SK-N-SH treated with all-trans-retinoic acid at 6 μM for 48 hours (cell line): ENCODE measurements at regions not wholly inside any gene's neighbourhood (a gene's known extent, or its start where the extent isn't known, plus 50 kb on each side); places are given as distances from the start of the nearest gene placed in this dataset.

Source experiments
- ATAC-seq: fragments of 200-7000 bp; cut with Tn5 transposase; 3 replicates; pipeline ENCODE4 v1.9.1; 2020; ENCODE audit warnings: mild to moderate bottlenecking, moderate library complexity
- BACH2 ChIP-seq: fragments of 250-450 bp; sonication (Bioruptor Pico); IDR thresholded peaks from 2 replicates; pipeline ENCODE4 v1.9.0; 2021; ENCODE audit warnings: mild to moderate bottlenecking, borderline replicate concordance
- CSDC2 ChIP-seq: fragments of 250-450 bp; sonication (Bioruptor Pico); IDR thresholded peaks from 2 replicates; pipeline ENCODE4 v1.5.0; 2020; ENCODE audit warnings: mild to moderate bottlenecking, moderate library complexity
- ESRRG ChIP-seq: fragments of 250-450 bp; sonication (Bioruptor Pico); IDR thresholded peaks from 2 replicates; pipeline ENCODE4 v1.6.1; 2021; ENCODE audit warnings: mild to moderate bottlenecking
- GLIS3 ChIP-seq: fragments of 250-450 bp; sonication (Bioruptor Pico); IDR thresholded peaks from 2 replicates; pipeline ENCODE4 v1.5.0; 2020; ENCODE audit warnings: mild to moderate bottlenecking, moderate library complexity
- ISL1 ChIP-seq: fragments of 250-450 bp; sonication (Bioruptor Pico); IDR thresholded peaks from 2 replicates; pipeline ENCODE4 v2.1.2; 2022; ENCODE audit warnings: mild to moderate bottlenecking, moderate library complexity
- OSR1 ChIP-seq: fragments of 250-450 bp; sonication (Bioruptor Pico); IDR thresholded peaks from 2 replicates; pipeline ENCODE4 v1.8.0; 2022; ENCODE audit warnings: moderate library complexity, mild to moderate bottlenecking, inconsistent platforms
- SNAI2 ChIP-seq: fragments of 250-450 bp; sonication (Bioruptor Pico); IDR thresholded peaks from 2 replicates; pipeline ENCODE4 v1.5.0; 2020; ENCODE audit warnings: mild to moderate bottlenecking, moderate library complexity
- TCF4 ChIP-seq: fragments of 250-450 bp; sonication (Bioruptor Pico); IDR thresholded peaks from 2 replicates; pipeline ENCODE4 v1.8.0; 2021; ENCODE audit warnings: mild to moderate bottlenecking, moderate library complexity, borderline replicate concordance
- TOX ChIP-seq: fragments of 250-450 bp; sonication (Bioruptor Pico); IDR thresholded peaks from 2 replicates; pipeline ENCODE4 v1.8.0; 2021; ENCODE audit warnings: mild to moderate bottlenecking, moderate library complexity, borderline replicate concordance
- ZFP3 ChIP-seq: fragments of 250-450 bp; sonication (Bioruptor Pico); IDR thresholded peaks from 2 replicates; pipeline ENCODE4 v1.5.0; 2020; ENCODE audit warnings: mild to moderate bottlenecking, moderate library complexity
- ZFP30 ChIP-seq: fragments of 450-650 bp; formaldehyde crosslinking; IDR thresholded peaks from 2 replicates; pipeline ENCODE4 v1.5.0; 2022; ENCODE audit warnings: mild to moderate bottlenecking, moderate library complexity
- ZNF70 ChIP-seq: fragments of 450-650 bp; formaldehyde crosslinking; IDR thresholded peaks from 2 replicates; pipeline ENCODE4 v1.5.0; 2020; ENCODE audit warnings: mild to moderate bottlenecking, moderate library complexity
- ZNF8 ChIP-seq: fragments of 450-650 bp; formaldehyde crosslinking; IDR thresholded peaks from 2 replicates; pipeline ENCODE4 v1.5.0; 2020; ENCODE audit warnings: mild to moderate bottlenecking, moderate library complexity
- TF ChIP-seq, protein P1 (sequence below): fragments of 250-450 bp; sonication (Bioruptor Pico); IDR thresholded peaks from 2 replicates; pipeline ENCODE4 v1.5.1; 2021; ENCODE audit warnings: mild to moderate bottlenecking, moderate library complexity
- TF ChIP-seq, protein P2 (sequence below): fragments of 250-450 bp; sonication (Bioruptor Pico); IDR thresholded peaks from 2 replicates; pipeline ENCODE4 v1.5.1; 2020; ENCODE audit warnings: low read depth, mild to moderate bottlenecking, moderate library complexity
- TF ChIP-seq, protein P3 (sequence below): fragments of 250-450 bp; sonication (Bioruptor Pico); IDR thresholded peaks from 2 replicates; pipeline ENCODE4 v1.8.0; 2021; ENCODE audit warnings: low read depth, mild to moderate bottlenecking, moderate library complexity, borderline replicate concordance
- TF ChIP-seq, protein P4 (sequence below): fragments of 250-450 bp; sonication (Bioruptor Pico); IDR thresholded peaks from 2 replicates; pipeline ENCODE4 v1.5.0; 2020; ENCODE audit warnings: mild to moderate bottlenecking, moderate library complexity

DNA sequence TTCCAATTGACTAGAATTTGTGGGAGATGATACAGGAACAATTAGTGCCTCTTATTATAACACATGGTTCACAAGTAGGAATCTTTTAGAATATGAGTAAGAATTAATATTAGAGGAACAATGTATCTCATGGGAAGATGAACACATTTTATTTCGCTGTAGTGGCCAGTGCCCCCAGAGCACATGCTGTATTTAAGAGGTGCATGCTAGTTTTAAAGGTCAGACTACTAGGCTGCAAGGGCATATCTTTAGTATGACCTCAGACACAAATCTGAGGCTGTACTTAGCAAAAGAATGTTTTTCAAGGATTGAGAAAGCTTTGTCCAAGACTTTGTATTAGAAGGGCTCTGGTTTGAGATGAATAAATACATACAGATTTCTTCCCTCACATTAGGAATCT lies 586.9 kb downstream of the CCER1 start:
- ATAC-seq: no peak
- no peak for TF ChIP-seq ZFP3
- TF ChIP-seq TOX (CRISPR knock-in tag): no peak
- TF ChIP-seq, protein P1, sequence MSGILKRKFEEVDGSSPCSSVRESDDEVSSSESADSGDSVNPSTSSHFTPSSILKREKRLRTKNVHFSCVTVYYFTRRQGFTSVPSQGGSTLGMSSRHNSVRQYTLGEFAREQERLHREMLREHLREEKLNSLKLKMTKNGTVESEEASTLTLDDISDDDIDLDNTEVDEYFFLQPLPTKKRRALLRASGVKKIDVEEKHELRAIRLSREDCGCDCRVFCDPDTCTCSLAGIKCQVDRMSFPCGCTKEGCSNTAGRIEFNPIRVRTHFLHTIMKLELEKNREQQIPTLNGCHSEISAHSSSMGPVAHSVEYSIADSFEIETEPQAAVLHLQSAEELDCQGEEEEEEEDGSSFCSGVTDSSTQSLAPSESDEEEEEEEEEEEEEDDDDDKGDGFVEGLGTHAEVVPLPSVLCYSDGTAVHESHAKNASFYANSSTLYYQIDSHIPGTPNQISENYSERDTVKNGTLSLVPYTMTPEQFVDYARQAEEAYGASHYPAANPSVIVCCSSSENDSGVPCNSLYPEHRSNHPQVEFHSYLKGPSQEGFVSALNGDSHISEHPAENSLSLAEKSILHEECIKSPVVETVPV (CRISPR knock-in tag): no peak
- TF ChIP-seq BACH2: no peak
- no peak for TF ChIP-seq GLIS3 (CRISPR knock-in tag)
- TF ChIP-seq, protein P2, sequence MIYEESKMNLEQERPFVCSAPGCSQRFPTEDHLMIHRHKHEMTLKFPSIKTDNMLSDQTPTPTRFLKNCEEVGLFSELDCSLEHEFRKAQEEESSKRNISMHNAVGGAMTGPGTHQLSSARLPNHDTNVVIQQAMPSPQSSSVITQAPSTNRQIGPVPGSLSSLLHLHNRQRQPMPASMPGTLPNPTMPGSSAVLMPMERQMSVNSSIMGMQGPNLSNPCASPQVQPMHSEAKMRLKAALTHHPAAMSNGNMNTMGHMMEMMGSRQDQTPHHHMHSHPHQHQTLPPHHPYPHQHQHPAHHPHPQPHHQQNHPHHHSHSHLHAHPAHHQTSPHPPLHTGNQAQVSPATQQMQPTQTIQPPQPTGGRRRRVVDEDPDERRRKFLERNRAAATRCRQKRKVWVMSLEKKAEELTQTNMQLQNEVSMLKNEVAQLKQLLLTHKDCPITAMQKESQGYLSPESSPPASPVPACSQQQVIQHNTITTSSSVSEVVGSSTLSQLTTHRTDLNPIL: no peak
- no peak for TF ChIP-seq CSDC2
- no peak for TF ChIP-seq TCF4 (CRISPR knock-in tag)
- no peak for TF ChIP-seq SNAI2 (CRISPR knock-in tag)
- TF ChIP-seq OSR1: no peak
- TF ChIP-seq ZFP30: no peak
- no peak for TF ChIP-seq ISL1

DNA sequence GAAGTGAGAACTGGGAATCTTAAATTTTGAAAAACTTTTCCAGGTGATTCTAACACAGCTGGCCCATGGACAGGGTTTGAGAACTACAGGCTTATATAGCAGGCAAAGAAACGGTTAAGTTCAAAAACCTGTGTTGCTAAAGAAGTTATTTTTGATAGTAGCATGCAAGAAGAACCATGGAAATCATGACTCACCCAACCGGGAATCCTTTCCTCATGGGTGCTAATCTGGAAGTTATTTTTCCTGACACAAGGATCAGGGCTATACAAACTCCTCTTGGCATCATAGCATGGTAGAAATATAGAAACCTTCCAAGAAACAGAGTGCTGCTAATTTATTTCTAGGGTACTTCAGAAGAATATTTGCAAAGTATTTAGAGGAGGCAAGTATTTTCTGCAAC lies 588.7 kb downstream of the CCER1 start:
- TF ChIP-seq, protein P3, sequence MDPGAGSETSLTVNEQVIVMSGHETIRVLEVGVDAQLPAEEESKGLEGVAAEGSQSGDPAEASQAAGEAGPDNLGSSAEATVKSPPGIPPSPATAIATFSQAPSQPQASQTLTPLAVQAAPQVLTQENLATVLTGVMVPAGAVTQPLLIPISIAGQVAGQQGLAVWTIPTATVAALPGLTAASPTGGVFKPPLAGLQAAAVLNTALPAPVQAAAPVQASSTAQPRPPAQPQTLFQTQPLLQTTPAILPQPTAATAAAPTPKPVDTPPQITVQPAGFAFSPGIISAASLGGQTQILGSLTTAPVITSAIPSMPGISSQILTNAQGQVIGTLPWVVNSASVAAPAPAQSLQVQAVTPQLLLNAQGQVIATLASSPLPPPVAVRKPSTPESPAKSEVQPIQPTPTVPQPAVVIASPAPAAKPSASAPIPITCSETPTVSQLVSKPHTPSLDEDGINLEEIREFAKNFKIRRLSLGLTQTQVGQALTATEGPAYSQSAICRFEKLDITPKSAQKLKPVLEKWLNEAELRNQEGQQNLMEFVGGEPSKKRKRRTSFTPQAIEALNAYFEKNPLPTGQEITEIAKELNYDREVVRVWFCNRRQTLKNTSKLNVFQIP (CRISPR knock-in tag): no peak
- TF ChIP-seq, protein P1 (CRISPR knock-in tag): no peak
- TF ChIP-seq ZNF70 (CRISPR knock-in tag) (no peak), ZFP30 (no peak), BACH2 (no peak), ZNF8 (no peak), ESRRG (no peak)
- TF ChIP-seq, protein P4, sequence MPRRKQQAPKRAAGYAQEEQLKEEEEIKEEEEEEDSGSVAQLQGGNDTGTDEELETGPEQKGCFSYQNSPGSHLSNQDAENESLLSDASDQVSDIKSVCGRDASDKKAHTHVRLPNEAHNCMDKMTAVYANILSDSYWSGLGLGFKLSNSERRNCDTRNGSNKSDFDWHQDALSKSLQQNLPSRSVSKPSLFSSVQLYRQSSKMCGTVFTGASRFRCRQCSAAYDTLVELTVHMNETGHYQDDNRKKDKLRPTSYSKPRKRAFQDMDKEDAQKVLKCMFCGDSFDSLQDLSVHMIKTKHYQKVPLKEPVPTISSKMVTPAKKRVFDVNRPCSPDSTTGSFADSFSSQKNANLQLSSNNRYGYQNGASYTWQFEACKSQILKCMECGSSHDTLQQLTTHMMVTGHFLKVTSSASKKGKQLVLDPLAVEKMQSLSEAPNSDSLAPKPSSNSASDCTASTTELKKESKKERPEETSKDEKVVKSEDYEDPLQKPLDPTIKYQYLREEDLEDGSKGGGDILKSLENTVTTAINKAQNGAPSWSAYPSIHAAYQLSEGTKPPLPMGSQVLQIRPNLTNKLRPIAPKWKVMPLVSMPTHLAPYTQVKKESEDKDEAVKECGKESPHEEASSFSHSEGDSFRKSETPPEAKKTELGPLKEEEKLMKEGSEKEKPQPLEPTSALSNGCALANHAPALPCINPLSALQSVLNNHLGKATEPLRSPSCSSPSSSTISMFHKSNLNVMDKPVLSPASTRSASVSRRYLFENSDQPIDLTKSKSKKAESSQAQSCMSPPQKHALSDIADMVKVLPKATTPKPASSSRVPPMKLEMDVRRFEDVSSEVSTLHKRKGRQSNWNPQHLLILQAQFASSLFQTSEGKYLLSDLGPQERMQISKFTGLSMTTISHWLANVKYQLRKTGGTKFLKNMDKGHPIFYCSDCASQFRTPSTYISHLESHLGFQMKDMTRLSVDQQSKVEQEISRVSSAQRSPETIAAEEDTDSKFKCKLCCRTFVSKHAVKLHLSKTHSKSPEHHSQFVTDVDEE (CRISPR knock-in tag): no peak
- no peak for ATAC-seq

DNA sequence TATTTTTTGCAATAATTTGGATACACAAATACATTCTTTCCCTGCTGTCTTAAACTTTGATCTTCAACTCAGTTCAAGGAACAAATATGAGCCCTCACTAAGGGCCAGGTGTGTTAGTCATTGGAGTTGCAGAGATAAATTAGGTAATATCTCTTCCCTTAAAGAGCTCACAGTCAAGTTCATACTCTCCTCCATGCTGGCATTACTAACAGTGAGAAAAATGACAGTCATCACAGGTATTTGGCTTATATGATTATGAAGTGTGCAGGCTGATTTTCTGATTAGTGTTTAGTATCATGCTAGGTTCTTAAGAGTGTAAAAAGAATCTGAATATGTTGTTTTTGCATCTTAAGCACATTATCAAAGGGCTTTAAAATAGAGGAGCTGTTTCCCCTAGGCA lies 594.7 kb downstream of the CCER1 start:
- no peak for ATAC-seq
- TF ChIP-seq ZFP3: no peak
- no peak for TF ChIP-seq ESRRG
- TF ChIP-seq, protein P4 (CRISPR knock-in tag): no peak
- TF ChIP-seq ZFP30: no peak
- TF ChIP-seq, protein P1 (CRISPR knock-in tag): no peak
- TF ChIP-seq ZNF70 (CRISPR knock-in tag): no peak
